ENCODE measurements at regions not wholly inside any gene's neighbourhood (a gene's known extent, or its start where the extent isn't known, plus 50 kb on each side); places are given as distances from the start of the nearest gene placed in this dataset.
"Not testable (repeated sequence)": the region's sequence is repeated elsewhere in the genome, so short reads cannot be mapped to it uniquely, and the experiment has no call there.

GRCh38 chr4:158958489-158959270 lies 144.2 kb upstream of the RAPGEF2 start:
- no peak for DNase-seq

- peak; percentile 54 for DNase-seq
These were observed 140.5 kb upstream of the RAPGEF2 start for GRCh38 chr4:158962393-158962792.

GRCh38 chr4:158963282-158963681 lies 139.6 kb upstream of the RAPGEF2 start:
- DNase-seq = not testable (repeated sequence)

DNA sequence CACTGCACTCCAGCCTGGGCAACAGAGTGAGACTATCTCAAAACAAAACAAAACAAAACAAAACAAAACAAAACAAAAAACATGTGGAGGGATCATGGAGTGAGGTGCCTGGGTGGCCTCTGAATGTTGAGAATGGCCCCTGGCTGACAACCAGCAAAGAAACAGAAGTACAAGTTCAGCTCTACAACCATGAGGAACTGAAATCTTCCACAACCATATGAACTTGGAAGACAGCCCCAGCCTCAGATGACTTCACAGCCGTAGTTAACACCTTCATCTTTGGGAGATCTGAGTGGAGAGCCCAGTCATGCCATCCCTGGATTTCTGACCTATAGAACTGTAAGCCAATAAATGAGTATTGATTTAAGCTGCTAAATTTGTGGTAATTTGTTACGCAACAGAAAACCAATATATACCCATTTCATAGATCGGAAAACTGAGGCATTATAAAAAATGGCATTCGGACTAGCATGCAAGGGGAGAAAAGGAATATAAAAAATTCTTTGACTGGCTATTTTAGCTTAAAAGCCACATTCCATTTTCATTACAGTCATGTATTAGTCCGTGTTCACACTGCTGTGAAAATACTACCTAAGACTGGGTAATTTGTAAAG lies 138.7 kb upstream of the RAPGEF2 start:
- no peak for DNase-seq

- DNase-seq = no peak
These were observed 138.2 kb upstream of the RAPGEF2 start for GRCh38 chr4:158964728-158965124.

- DNase-seq = no peak
These were observed 137.7 kb upstream of the RAPGEF2 start for GRCh38 chr4:158965226-158965625.

GRCh38 chr4:158966091-158966490 lies 136.8 kb upstream of the RAPGEF2 start:
- DNase-seq = no peak

DNA sequence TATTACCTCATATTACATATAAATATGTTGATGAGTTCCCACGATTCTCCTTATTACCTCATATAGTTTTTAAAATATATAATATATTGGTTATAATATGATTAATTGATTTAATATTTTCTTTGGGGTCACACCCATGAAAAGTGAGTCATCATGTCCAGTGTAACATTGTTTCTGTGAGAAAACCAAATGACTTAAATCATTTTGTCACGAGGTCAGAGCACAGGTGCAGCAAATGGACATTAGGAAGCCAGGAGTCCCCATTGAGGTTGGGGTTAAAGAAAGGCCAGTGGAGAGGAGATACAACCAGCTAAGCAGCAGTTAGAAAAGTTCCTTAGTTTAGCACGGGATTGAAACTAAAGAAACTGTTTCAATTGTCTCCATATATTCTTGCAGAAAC lies 133.9 kb upstream of the RAPGEF2 start:
- DNase-seq = no peak

DNA sequence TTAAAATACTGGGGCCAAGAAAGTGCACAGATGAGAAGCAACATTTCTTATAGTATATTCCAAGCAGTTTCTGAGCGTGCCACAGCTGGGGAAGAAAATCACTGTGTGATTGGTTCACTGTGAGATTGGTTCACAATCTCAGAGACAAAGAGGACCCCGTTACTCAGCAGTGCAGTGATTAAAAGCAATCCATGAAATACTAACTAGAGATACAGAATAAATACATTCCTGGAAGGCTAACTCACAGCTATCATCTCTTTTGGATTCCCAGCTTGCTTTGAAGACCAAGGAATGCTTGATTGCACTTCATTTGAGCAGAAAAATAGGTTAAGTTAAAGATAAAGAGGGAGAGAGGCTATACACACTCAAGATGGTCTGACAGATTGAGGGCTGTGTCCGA lies 132.1 kb upstream of the RAPGEF2 start:
- no peak for DNase-seq

DNA sequence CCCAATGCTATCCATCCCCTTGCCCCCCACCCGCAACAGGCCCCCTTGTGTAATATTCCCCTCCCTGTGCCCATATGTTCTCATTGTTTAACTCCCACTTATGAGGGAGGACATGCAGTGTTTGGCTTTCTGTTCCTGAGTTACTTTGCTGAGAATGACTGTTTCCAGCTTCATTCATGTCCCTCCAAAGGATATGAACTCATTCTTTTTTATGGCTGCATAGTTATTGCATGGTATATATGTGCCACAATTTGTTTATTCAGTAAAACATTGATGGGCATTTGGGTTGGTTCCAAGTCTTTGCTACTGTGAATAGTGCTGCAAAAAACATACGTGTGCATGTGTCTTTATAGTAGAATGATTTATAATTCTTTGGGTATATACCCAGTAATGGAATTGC lies 128.4 kb upstream of the RAPGEF2 start:
- not testable (repeated sequence) for DNase-seq

GRCh38 chr4:158980711-158981110 lies 122.2 kb upstream of the RAPGEF2 start:
- DNase-seq = not testable (repeated sequence)

GRCh38 chr4:158991534-158992155 lies 111.2 kb upstream of the RAPGEF2 start:
- DNase-seq = no peak

DNA sequence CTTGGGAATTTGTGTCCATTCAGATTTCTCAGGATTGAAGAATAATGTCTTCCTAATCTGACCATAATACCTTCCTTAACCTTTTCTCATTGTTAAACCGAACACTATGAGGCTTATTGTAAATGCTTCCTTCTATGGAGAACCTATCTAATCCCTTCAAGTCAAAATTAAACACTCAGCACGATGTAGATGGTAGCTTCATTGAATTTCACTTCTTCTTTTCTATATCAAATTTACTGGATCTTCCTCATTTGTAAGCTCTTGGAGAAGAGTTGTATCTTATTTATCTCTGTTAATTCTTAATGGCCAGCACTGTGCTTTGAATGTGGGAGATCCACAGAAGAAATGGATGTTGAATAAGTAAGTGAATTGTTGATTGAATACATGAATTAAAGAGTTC lies 109.0 kb upstream of the RAPGEF2 start:
- no peak for DNase-seq

GRCh38 chr4:158995040-158995439 lies 107.8 kb upstream of the RAPGEF2 start:
- DNase-seq = no peak

GRCh38 chr4:158995965-158996364 lies 106.9 kb upstream of the RAPGEF2 start:
- no peak for DNase-seq

- DNase-seq = no peak
These were observed 106.2 kb upstream of the RAPGEF2 start for GRCh38 chr4:158996669-158997074.

- DNase-seq = no peak
These were observed 105.1 kb upstream of the RAPGEF2 start for GRCh38 chr4:158997660-158998349.

GRCh38 chr4:158998624-158999023 lies 104.3 kb upstream of the RAPGEF2 start:
- peak; percentile 67 for DNase-seq

DNA sequence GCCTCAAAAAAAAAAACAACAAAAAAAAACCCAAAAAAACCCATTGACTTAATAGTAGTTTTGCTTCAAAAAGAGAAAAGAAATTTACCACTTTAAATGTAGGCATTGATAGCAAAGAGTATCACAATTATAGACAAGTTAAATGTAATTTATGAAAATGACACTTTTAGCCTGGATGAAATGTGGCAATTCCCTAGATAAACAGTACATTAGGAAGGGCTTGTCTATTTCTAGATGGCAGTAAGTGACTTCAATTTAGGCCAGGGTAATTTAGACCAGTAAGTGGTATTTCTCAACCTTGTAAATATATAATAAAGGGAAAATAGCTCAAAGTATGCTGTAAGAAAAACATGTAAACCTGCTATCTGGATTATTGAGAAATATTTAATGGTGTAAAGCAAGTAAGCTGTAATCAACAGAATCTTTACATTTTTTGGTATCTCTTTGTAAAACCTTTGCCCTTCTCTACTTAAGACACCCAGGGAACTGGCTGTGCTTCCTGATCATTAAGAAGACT lies 103.7 kb upstream of the RAPGEF2 start:
- peak; percentile 82 for DNase-seq

GRCh38 chr4:158999849-159000248 lies 103.0 kb upstream of the RAPGEF2 start:
- DNase-seq = no peak

- no peak for DNase-seq
These were observed 99.9 kb upstream of the RAPGEF2 start for GRCh38 chr4:159002950-159003349.

GRCh38 chr4:159003420-159004253 lies 99.2 kb upstream of the RAPGEF2 start:
- peak; percentile 90 for DNase-seq

Measured in NCI-H1436 treated with DMSO at 0.1 percent for 48 hours (cell line).